HCT116 (cell line): ENCODE measurements at regions not wholly inside any gene's neighbourhood (a gene's known extent, or its start where the extent isn't known, plus 50 kb on each side); places are given as distances from the start of the nearest gene placed in this dataset.

Experiments used
- POLR2A ChIP-seq: IDR thresholded peaks from 2 replicates; pipeline ENCODE4 v1.7.0; 2011; ENCODE audit warnings: borderline replicate concordance; ENCODE audit not compliant: insufficient read depth, insufficient read length; ENCODE audit errors: extremely low read depth
- YY1 ChIP-seq: IDR thresholded peaks from 2 replicates; pipeline ENCODE4 v1.6.1; 2011; ENCODE audit warnings: low read length, low read depth, moderate library complexity, mild to moderate bottlenecking; ENCODE audit not compliant: insufficient replicate concordance; ENCODE audit errors: extremely low read depth
- TF ChIP-seq, protein P1 (sequence below): IDR thresholded peaks from 2 replicates; pipeline ENCODE4 v1.6.1; 2012; ENCODE audit warnings: low read depth

DNA sequence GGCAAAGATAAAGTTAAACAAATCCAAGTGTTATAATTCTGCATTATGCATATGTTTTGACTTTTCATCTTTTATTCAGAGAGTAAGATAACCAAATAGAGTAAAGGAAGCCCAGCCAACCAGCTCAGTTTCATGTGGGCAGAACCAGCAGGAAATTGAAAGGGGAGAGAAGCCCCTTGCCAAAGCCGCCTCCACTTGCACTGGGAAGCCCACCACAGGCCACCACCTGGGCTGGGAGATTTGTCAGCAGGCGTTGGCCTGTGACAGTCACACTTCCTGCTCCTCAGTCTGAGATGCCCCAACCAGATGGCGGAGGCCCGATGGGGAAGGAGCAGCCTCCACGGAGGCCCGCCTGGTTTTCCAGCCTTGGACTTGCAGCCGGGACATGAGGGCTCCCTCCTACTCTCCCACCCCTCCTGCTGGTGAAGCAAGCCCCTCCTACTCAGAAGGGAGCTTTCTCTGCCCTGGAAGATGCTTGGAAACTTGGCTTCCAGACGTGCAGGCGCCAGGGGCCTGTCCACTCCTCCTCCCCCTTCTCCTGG is 166.8 kb upstream of the SULF2 start:
- TF ChIP-seq POLR2A: no peak
- no peak for TF ChIP-seq YY1
- TF ChIP-seq, protein P1, sequence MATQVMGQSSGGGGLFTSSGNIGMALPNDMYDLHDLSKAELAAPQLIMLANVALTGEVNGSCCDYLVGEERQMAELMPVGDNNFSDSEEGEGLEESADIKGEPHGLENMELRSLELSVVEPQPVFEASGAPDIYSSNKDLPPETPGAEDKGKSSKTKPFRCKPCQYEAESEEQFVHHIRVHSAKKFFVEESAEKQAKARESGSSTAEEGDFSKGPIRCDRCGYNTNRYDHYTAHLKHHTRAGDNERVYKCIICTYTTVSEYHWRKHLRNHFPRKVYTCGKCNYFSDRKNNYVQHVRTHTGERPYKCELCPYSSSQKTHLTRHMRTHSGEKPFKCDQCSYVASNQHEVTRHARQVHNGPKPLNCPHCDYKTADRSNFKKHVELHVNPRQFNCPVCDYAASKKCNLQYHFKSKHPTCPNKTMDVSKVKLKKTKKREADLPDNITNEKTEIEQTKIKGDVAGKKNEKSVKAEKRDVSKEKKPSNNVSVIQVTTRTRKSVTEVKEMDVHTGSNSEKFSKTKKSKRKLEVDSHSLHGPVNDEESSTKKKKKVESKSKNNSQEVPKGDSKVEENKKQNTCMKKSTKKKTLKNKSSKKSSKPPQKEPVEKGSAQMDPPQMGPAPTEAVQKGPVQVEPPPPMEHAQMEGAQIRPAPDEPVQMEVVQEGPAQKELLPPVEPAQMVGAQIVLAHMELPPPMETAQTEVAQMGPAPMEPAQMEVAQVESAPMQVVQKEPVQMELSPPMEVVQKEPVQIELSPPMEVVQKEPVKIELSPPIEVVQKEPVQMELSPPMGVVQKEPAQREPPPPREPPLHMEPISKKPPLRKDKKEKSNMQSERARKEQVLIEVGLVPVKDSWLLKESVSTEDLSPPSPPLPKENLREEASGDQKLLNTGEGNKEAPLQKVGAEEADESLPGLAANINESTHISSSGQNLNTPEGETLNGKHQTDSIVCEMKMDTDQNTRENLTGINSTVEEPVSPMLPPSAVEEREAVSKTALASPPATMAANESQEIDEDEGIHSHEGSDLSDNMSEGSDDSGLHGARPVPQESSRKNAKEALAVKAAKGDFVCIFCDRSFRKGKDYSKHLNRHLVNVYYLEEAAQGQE: no peak
